ENCODE measurements at regions not wholly inside any gene's neighbourhood (a gene's known extent, or its start where the extent isn't known, plus 50 kb on each side); places are given as distances from the start of the nearest gene placed in this dataset.
"Not testable (repeated sequence)": the region's sequence is repeated elsewhere in the genome, so short reads cannot be mapped to it uniquely, and the experiment has no call there.

- no peaks in the 10 kb centered on the region for H3K27me3 ChIP-seq (ENCODE audit: control insufficient read depth, insufficient read depth, low read length)
- 85% methylated on average over 3 of the region's 3 CpGs for WGBS (ENCODE audit: insufficient coverage)
- H3K27me3 Mint-ChIP-seq (ENCODE audit: low read depth in 2 of 2) = no peaks in the 10 kb centered on the region
- H3K36me3 ChIP-seq (ENCODE audit: control insufficient read depth, insufficient read depth, low read length) = no peaks in the 10 kb centered on the region
- no peak for TF ChIP-seq CTCF (IDR thresholded peaks at IDR 0.05)
- no peak for ATAC-seq
- H3K36me3 Mint-ChIP-seq = peaks cover 6% of the 10 kb centered on the region
- no peak overlapping the region for H3K27ac ChIP-seq (ENCODE audit: low read length)
- H3K9me3 Mint-ChIP-seq = peaks cover 8 to 14% of the 10 kb centered on the region in 2 donors
- no peaks in the 10 kb centered on the region for H3K4me1 ChIP-seq (ENCODE audit: control insufficient read depth, insufficient read depth, low read length)
- no peak overlapping the region for H3K4me3 ChIP-seq (ENCODE audit: low read length)
- H3K27ac Mint-ChIP-seq = no peak overlapping the region
- intact Hi-C loops (cut with micrococcal nuclease) = no loop called here
- no peaks in the 10 kb centered on the region for H3K9me3 ChIP-seq (ENCODE audit: control insufficient read depth, insufficient read depth, low read length)
- no peak overlapping the region for H3K4me3 Mint-ChIP-seq
- no peak for DNase-seq
- no peaks in the 10 kb centered on the region for H3K4me1 Mint-ChIP-seq
Measured at GRCh38 chr7:97307521-97308108, 190.1 kb downstream of the SDHAF3 start.

GRCh38 chr7:97313900-97314299, 196.4 kb downstream of the SDHAF3 start:
- Histone ChIP-seq H3K9me3 (ENCODE audit: control insufficient read depth, insufficient read depth, low read length) (peaks cover 11% of the 10 kb centered on the region), H3K27me3 (ENCODE audit: control insufficient read depth, insufficient read depth, low read length) (no peaks in the 10 kb centered on the region), H3K36me3 (ENCODE audit: control insufficient read depth, insufficient read depth, low read length) (no peaks in the 10 kb centered on the region), H3K4me3 (ENCODE audit: low read length) (no peak overlapping the region), H3K4me1 (ENCODE audit: control insufficient read depth, insufficient read depth, low read length) (no peaks in the 10 kb centered on the region), H3K27ac (ENCODE audit: low read length) (no peak overlapping the region)
- no peak for TF ChIP-seq CTCF (IDR thresholded peaks at IDR 0.05)
- Mint-ChIP-seq H3K4me3 (no peak overlapping the region), H3K27me3 (ENCODE audit: low read depth in 2 of 2) (no peaks in the 10 kb centered on the region), H3K9me3 (peaks cover 5 to 18% of the 10 kb centered on the region in 2 donors), H3K4me1 (no peaks in the 10 kb centered on the region), H3K27ac (no peak overlapping the region), H3K36me3 (no peaks in the 10 kb centered on the region)
- WGBS (ENCODE audit: insufficient coverage) = 50% methylated on average over 2 of the region's 4 CpGs
- no peak for ATAC-seq
- intact Hi-C loops (cut with micrococcal nuclease) = no loop called here
- DNase-seq = no peak

GRCh38 chr7:97317575-97317974, 200.1 kb downstream of the SDHAF3 start:
- no peak overlapping the region for H3K4me3 Mint-ChIP-seq
- no peak for TF ChIP-seq CTCF (IDR thresholded peaks at IDR 0.05)
- WGBS (ENCODE audit: insufficient coverage) = 67% methylated on average over 1 of the region's 1 CpG
- H3K4me1 Mint-ChIP-seq = no peaks in the 10 kb centered on the region
- no peaks in the 10 kb centered on the region for H3K4me1 ChIP-seq (ENCODE audit: control insufficient read depth, insufficient read depth, low read length)
- H3K27me3 ChIP-seq (ENCODE audit: control insufficient read depth, insufficient read depth, low read length) = no peaks in the 10 kb centered on the region
- H3K27me3 Mint-ChIP-seq (ENCODE audit: low read depth in 2 of 2) = no peaks in the 10 kb centered on the region
- intact Hi-C loops (cut with micrococcal nuclease) = no loop called here
- H3K9me3 Mint-ChIP-seq = peaks cover 2 to 10% of the 10 kb centered on the region in 2 donors
- no peak overlapping the region for H3K4me3 ChIP-seq (ENCODE audit: low read length)
- H3K9me3 ChIP-seq (ENCODE audit: control insufficient read depth, insufficient read depth, low read length) = peaks cover 11% of the 10 kb centered on the region
- no peak for DNase-seq
- ATAC-seq = no peak
- H3K36me3 ChIP-seq (ENCODE audit: control insufficient read depth, insufficient read depth, low read length) = no peaks in the 10 kb centered on the region
- H3K27ac Mint-ChIP-seq = no peak overlapping the region
- H3K27ac ChIP-seq (ENCODE audit: low read length) = no peak overlapping the region
- H3K36me3 Mint-ChIP-seq = no peaks in the 10 kb centered on the region

- H3K9me3 ChIP-seq (ENCODE audit: control insufficient read depth, insufficient read depth, low read length); H3K4me3 Mint-ChIP-seq; intact Hi-C loops (cut with micrococcal nuclease); ATAC-seq; H3K27ac ChIP-seq (ENCODE audit: low read length); H3K4me1 Mint-ChIP-seq; H3K27me3 ChIP-seq (ENCODE audit: control insufficient read depth, insufficient read depth, low read length); H3K27me3 Mint-ChIP-seq (ENCODE audit: low read depth in 2 of 2); H3K36me3 Mint-ChIP-seq; H3K4me1 ChIP-seq (ENCODE audit: control insufficient read depth, insufficient read depth, low read length); DNase-seq; H3K27ac Mint-ChIP-seq; H3K36me3 ChIP-seq (ENCODE audit: control insufficient read depth, insufficient read depth, low read length); H3K4me3 ChIP-seq (ENCODE audit: low read length): not testable (repeated sequence)
- WGBS (ENCODE audit: insufficient coverage) = 85% methylated on average over 9 of the region's 9 CpGs
- peaks cover 0 to 16% of the 10 kb centered on the region in 2 donors for H3K9me3 Mint-ChIP-seq
Measured at GRCh38 chr7:97329871-97330270, 212.4 kb downstream of the SDHAF3 start.
